HCT116 (cell line): ENCODE measurements at regions not wholly inside any gene's neighbourhood (a gene's known extent, or its start where the extent isn't known, plus 50 kb on each side); places are given as distances from the start of the nearest gene placed in this dataset.

ENCODE experiments used
- ATAC-seq: fragments of 200-7000 bp; cut with Tn5 transposase; 2 replicates; pipeline ENCODE4 v1.9.1; 2020; ENCODE audit warnings: mild to moderate bottlenecking, moderate library complexity
- BruUV-seq: library from RNA; stranded (reverse); fragments of 400-500 nt; replicated peaks from 2 replicates; lab custom pipeline; 2021; lab: Mats Ljungman, UMichigan
- CTCF ChIA-PET: fragments of 300-600 bp; sonication (Branson Sonifier 250); formaldehyde crosslinking; loops from one replicate; lab custom pipeline; 2021; ENCODE audit warnings: antibody characterized with exemption; lab: Charles Lee
- POLR2A ChIA-PET: fragments of 300-600, 350-600 bp; sonication (Branson Sonifier 250); formaldehyde crosslinking; loops from one replicate; lab custom pipeline; 2021; ENCODE audit warnings: antibody characterized with exemption; lab: Charles Lee
- RAD21 ChIA-PET, 2 experiments: fragments of 300-600 bp; sonication (Branson Sonifier 250); formaldehyde crosslinking; loops; one replicate each; lab custom pipeline; 2023; ENCODE audit warnings: low total read pairs in 2 of 2; ENCODE audit not compliant: uncharacterized antibody in 2 of 2, unreplicated experiment in 2 of 2, low non-redundant PET in 1 of 2; lab: Charles Lee
- DNase-seq: peaks from one replicate; pipeline ENCODE4 v3.0.0-alpha.2; 2010; ENCODE audit warnings: low read depth, low spot score
- H2AFZ ChIP-seq: fragments of 200-600 bp; shearing (Covaris generic), sonication (generic); 2 replicates; pipeline ENCODE4 v1.6.1; 2017; ENCODE audit warnings: low read depth, mixed run types, mixed read lengths, antibody characterized with exemption, low read length; ENCODE audit not compliant: poor library complexity, severe bottlenecking
- H3K27ac ChIP-seq: 2 replicates; pipeline ENCODE4 v1.5.1; 2012; ENCODE audit warnings: low read depth, low read length
- H3K27me3 ChIP-seq: fragments of 200-600 bp; sonication (generic); 2 replicates; pipeline ENCODE4 v1.6.1; 2016; ENCODE audit warnings: mixed run types, low read length, mixed read lengths; ENCODE audit not compliant: insufficient read depth
- H3K36me3 ChIP-seq, 2 experiments: fragments of 200-500 bp in 1 of 2; fragments of 200-600 bp in 1 of 2; sonication (Bioruptor generic) in 1 of 2; sonication (generic) in 1 of 2; 2 replicates each; pipeline versions ENCODE4 v1.5.1 to v1.6.1; 2014 to 2016; ENCODE audit warnings: low read length in 2 of 2, inconsistent platforms in 1 of 2, mixed read lengths in 1 of 2, mixed run types in 1 of 2; ENCODE audit not compliant: insufficient read depth in 2 of 2, control insufficient read depth in 1 of 2
- H3K4me1 ChIP-seq, 2 experiments: fragments of 200-600 bp in 1 of 2; sonication (generic) in 1 of 2; 2 replicates each; pipeline versions ENCODE4 v1.5.1 to v1.6.1; 2012 to 2017; ENCODE audit warnings: low read length in 2 of 2, inconsistent platforms in 1 of 2, mild to moderate bottlenecking in 1 of 2, mixed read lengths in 1 of 2, mixed run types in 1 of 2, moderate library complexity in 1 of 2; ENCODE audit not compliant: insufficient read depth in 2 of 2, control insufficient read depth in 1 of 2
- H3K4me2 ChIP-seq: fragments of 200-600 bp; sonication (generic); 2 replicates; pipeline ENCODE4 v1.6.1; 2017; ENCODE audit warnings: mixed run types, low read length, mixed read lengths
- H3K4me3 ChIP-seq, 2 experiments: fragments of 200-600 bp in 1 of 2; sonication (generic) in 1 of 2; replicated peaks in 1 of 2; 2 replicates each; pipeline ENCODE4 v1.5.1; 2011 to 2016; ENCODE audit warnings: low read length in 2 of 2, control low read depth in 1 of 2, low read depth in 1 of 2, mild to moderate bottlenecking in 1 of 2, mixed read lengths in 1 of 2, mixed run types in 1 of 2
- H3K79me2 ChIP-seq: fragments of 200-600 bp; sonication (generic); 2 replicates; pipeline ENCODE4 v1.6.1; 2017; ENCODE audit warnings: mild to moderate bottlenecking, mixed run types, low read length, moderate library complexity, mixed read lengths; ENCODE audit not compliant: insufficient read depth
- H3K9ac ChIP-seq: fragments of 200-600 bp; sonication (generic); 2 replicates; pipeline ENCODE4 v1.6.1; 2016; ENCODE audit warnings: low read length, mixed read lengths
- H3K9me2 ChIP-seq: fragments of 200-600 bp; sonication (generic), shearing (Covaris generic); 2 replicates; pipeline ENCODE4 v1.6.1; 2017; ENCODE audit warnings: mixed run types, mild to moderate bottlenecking, moderate library complexity; ENCODE audit not compliant: insufficient read depth
- H3K9me3 ChIP-seq, 2 experiments: fragments of 200-500 bp in 1 of 2; fragments of 200-600 bp in 1 of 2; sonication (Bioruptor generic) in 1 of 2; sonication (generic) in 1 of 2; 2 replicates each; pipeline ENCODE4 v1.6.1; 2014 to 2017; ENCODE audit warnings: low read length in 2 of 2, mixed read lengths in 2 of 2, inconsistent platforms in 1 of 2, low read depth in 1 of 2, mild to moderate bottlenecking in 1 of 2, mixed run types in 1 of 2, moderate library complexity in 1 of 2; ENCODE audit not compliant: control insufficient read depth in 1 of 2, insufficient read depth in 1 of 2
- H4K20me1 ChIP-seq: fragments of 200-600 bp; sonication (generic), shearing (Covaris generic); 2 replicates; pipeline ENCODE4 v1.6.1; 2017; ENCODE audit warnings: mixed run types, mild to moderate bottlenecking, moderate library complexity; ENCODE audit not compliant: insufficient read depth
- CBX3 ChIP-seq: IDR thresholded peaks from 2 replicates; pipeline ENCODE4 v1.6.1; 2012; ENCODE audit warnings: low read depth
- CEBPB ChIP-seq: IDR thresholded peaks from 2 replicates; pipeline ENCODE4 v1.6.1; 2012; ENCODE audit warnings: low read depth
- EGR1 ChIP-seq: IDR thresholded peaks from 2 replicates; pipeline ENCODE4 v1.6.1; 2012; ENCODE audit warnings: low read depth
- EZH2phosphoT487 ChIP-seq: fragments of 200-600 bp; IDR thresholded peaks from 2 replicates; pipeline ENCODE4 v1.6.1; 2018; ENCODE audit warnings: antibody characterized with exemption, borderline replicate concordance
- JUND ChIP-seq: IDR thresholded peaks from 2 replicates; pipeline ENCODE4 v1.6.1; 2012
- POLR2AphosphoS5 ChIP-seq: IDR thresholded peaks from 2 replicates; pipeline ENCODE4 v1.6.1; 2011; ENCODE audit warnings: mild to moderate bottlenecking, low read depth, low read length, moderate library complexity
- REST ChIP-seq: IDR thresholded peaks from 2 replicates; pipeline ENCODE4 v1.6.1; 2012; ENCODE audit warnings: low read depth
- SIN3A ChIP-seq: IDR thresholded peaks from 2 replicates; pipeline ENCODE4 v1.6.1; 2012; ENCODE audit warnings: low read depth
- SP1 ChIP-seq: IDR thresholded peaks from 2 replicates; pipeline ENCODE4 v1.6.1; 2012; ENCODE audit warnings: low read depth
- SRF ChIP-seq: IDR thresholded peaks from 2 replicates; pipeline ENCODE4 v1.6.1; 2012; ENCODE audit warnings: low read depth
- YY1 ChIP-seq: IDR thresholded peaks from 2 replicates; pipeline ENCODE4 v1.6.1; 2011; ENCODE audit warnings: low read length, low read depth, moderate library complexity, mild to moderate bottlenecking; ENCODE audit not compliant: insufficient replicate concordance; ENCODE audit errors: extremely low read depth
- ZNF274 ChIP-seq: fragments of 200-500 bp; sonication (Bioruptor generic); IDR thresholded peaks from 2 replicates; pipeline ENCODE4 v1.6.1; 2014; ENCODE audit warnings: mild to moderate bottlenecking, low read depth, low read length, inconsistent platforms
- intact Hi-C: fragments of 100-400 bp; cut with micrococcal nuclease; formaldehyde crosslinking; loops from 2 replicates; pipeline ENCODE4 v1.10.0; 2022
- TF ChIP-seq, protein P1 (sequence below): IDR thresholded peaks from 2 replicates; pipeline ENCODE4 v1.6.1; 2012
- TF ChIP-seq, protein P2 (sequence below): IDR thresholded peaks from 2 replicates; pipeline ENCODE4 v1.6.1; 2011; ENCODE audit warnings: mild to moderate bottlenecking, low read length, moderate library complexity; ENCODE audit not compliant: insufficient replicate concordance; ENCODE audit errors: extremely low read depth

GRCh38 chr4:164368894-164369293 lies 385.0 kb upstream of the SMIM31 start:
- Histone ChIP-seq H3K27ac (no peak overlapping the region), H3K9ac (no peak overlapping the region), H3K9me3 (no peaks in the 10 kb centered on the region), H3K36me3 (no peaks in the 10 kb centered on the region), H3K9me2 (no peaks in the 10 kb centered on the region), H2AFZ (no peak overlapping the region), H3K4me1 (no peaks in the 10 kb centered on the region), H3K4me2 (no peak overlapping the region), H3K4me3 (no peak overlapping the region), H3K79me2 (no peaks in the 10 kb centered on the region), H3K27me3 (no peaks in the 10 kb centered on the region), H4K20me1 (no peaks in the 10 kb centered on the region)
- ChIA-PET CTCF (no interaction called here), POLR2A (no interaction called here), RAD21 (no interaction called here)
- intact Hi-C loops, result no loop called here
- ATAC-seq, result no peak
- no TSS peak for BruUV-seq
- no peak for DNase-seq
- no peak for TF ChIP-seq POLR2AphosphoS5
- no peak for TF ChIP-seq SP1
- TF ChIP-seq JUND, result no peak
- no peak for TF ChIP-seq SIN3A
- no peak for TF ChIP-seq SRF
- TF ChIP-seq CBX3, result no peak
- TF ChIP-seq EGR1, result no peak
- TF ChIP-seq ZNF274, result no peak
- TF ChIP-seq, protein P1, sequence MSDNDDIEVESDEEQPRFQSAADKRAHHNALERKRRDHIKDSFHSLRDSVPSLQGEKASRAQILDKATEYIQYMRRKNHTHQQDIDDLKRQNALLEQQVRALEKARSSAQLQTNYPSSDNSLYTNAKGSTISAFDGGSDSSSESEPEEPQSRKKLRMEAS, result no peak

DNA sequence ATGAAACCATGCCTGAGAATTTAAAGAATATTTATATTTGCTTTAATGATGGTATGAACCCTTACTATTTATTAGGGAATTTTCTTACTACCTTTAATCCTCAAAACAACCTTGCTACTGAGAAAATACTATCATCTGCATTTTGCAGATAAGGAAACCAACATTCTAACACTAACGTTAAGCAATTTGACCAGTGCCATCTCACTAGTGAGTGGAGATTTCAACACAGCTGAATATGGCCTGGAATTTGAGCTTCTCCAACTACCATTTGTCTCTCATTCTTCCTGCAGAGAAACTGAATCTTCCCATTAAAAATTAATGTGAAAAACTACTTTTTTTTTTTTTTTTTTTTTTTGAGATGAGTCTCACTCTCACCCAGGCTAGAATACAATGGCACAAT lies 380.9 kb upstream of the SMIM31 start:
- no peaks in the 10 kb centered on the region for H3K9me3 ChIP-seq

More for the DNA sequence above, 380.9 kb upstream of the SMIM31 start:
- TF ChIP-seq CBX3, result no peak
- no peak for TF ChIP-seq REST
- TF ChIP-seq SRF, result no peak
- TF ChIP-seq EZH2phosphoT487, result no peak
- TF ChIP-seq YY1, result no peak
- TF ChIP-seq, protein P2, sequence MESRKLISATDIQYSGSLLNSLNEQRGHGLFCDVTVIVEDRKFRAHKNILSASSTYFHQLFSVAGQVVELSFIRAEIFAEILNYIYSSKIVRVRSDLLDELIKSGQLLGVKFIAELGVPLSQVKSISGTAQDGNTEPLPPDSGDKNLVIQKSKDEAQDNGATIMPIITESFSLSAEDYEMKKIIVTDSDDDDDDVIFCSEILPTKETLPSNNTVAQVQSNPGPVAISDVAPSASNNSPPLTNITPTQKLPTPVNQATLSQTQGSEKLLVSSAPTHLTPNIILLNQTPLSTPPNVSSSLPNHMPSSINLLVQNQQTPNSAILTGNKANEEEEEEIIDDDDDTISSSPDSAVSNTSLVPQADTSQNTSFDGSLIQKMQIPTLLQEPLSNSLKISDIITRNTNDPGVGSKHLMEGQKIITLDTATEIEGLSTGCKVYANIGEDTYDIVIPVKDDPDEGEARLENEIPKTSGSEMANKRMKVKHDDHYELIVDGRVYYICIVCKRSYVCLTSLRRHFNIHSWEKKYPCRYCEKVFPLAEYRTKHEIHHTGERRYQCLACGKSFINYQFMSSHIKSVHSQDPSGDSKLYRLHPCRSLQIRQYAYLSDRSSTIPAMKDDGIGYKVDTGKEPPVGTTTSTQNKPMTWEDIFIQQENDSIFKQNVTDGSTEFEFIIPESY, result no peak
- TF ChIP-seq CEBPB, result no peak
- no TSS peak for BruUV-seq
- no peak overlapping the region for H3K9ac ChIP-seq
- intact Hi-C loops, result no loop called here
- H3K9me2 ChIP-seq, result no peaks in the 10 kb centered on the region
- H3K4me3 ChIP-seq, result no peak overlapping the region
- ChIA-PET RAD21 (no interaction called here), CTCF (no interaction called here), POLR2A (no interaction called here)
- no peak overlapping the region for H2AFZ ChIP-seq
- H3K4me2 ChIP-seq, result no peak overlapping the region
- no peaks in the 10 kb centered on the region for H4K20me1 ChIP-seq
- ATAC-seq (no peak), DNase-seq (no peak)
- H3K4me1 ChIP-seq, result no peaks in the 10 kb centered on the region
- H3K36me3 ChIP-seq, result no peaks in the 10 kb centered on the region
- H3K27me3 ChIP-seq, result no peaks in the 10 kb centered on the region
- H3K27ac ChIP-seq, result no peak overlapping the region
- no peaks in the 10 kb centered on the region for H3K79me2 ChIP-seq
